Retinal pigment epithelial cell (primary cell): ENCODE measurements at regions not wholly inside any gene's neighbourhood (a gene's known extent, or its start where the extent isn't known, plus 50 kb on each side); places are given as distances from the start of the nearest gene placed in this dataset.
A peak's percentile ranks its signal among the peaks of the same experiment; 100 is the strongest.

Source experiments
- DNase-seq: peaks from one replicate; pipeline ENCODE4 v3.0.0-alpha.2; 2010; ENCODE audit warnings: low read depth
- H3K4me3 ChIP-seq: 2 replicates; pipeline ENCODE4 v1.5.1; 2011; ENCODE audit warnings: mild to moderate bottlenecking, low read length, control low read depth, moderate library complexity
- CTCF ChIP-seq: conservative IDR thresholded peaks from 2 replicates; pipeline ENCODE4 v1.5.1; 2011; ENCODE audit warnings: low read depth, low read length, control low read depth, inconsistent platforms

GRCh38 chr1:177891809-177892208, 78.0 kb downstream of the SEC16B start:
- no peak for TF ChIP-seq CTCF
- no peak overlapping the region for H3K4me3 ChIP-seq
- no peak for DNase-seq

GRCh38 chr1:177890479-177890878, 79.4 kb downstream of the SEC16B start:
- DNase-seq = no peak
- no peak for TF ChIP-seq CTCF
- no peak overlapping the region for H3K4me3 ChIP-seq

GRCh38 chr1:177884479-177885021, 85.3 kb downstream of the SEC16B start:
- DNase-seq = no peak
- H3K4me3 ChIP-seq = no peak overlapping the region
- no peak for TF ChIP-seq CTCF

- H3K4me3 ChIP-seq = no peak overlapping the region
- no peak for TF ChIP-seq CTCF
- DNase-seq = no peak
Measured at GRCh38 chr1:177883581-177883980, 86.3 kb downstream of the SEC16B start.

- no peak overlapping the region for H3K4me3 ChIP-seq
- DNase-seq = no peak
- no peak for TF ChIP-seq CTCF
Measured at GRCh38 chr1:177880339-177880891, 89.4 kb downstream of the SEC16B start.

- TF ChIP-seq CTCF = no peak
- H3K4me3 ChIP-seq = no peak overlapping the region
- DNase-seq = no peak
Measured at GRCh38 chr1:177877086-177877485, 92.8 kb downstream of the SEC16B start.

GRCh38 chr1:177873238-177873637, 96.6 kb downstream of the SEC16B start:
- TF ChIP-seq CTCF = no peak
- DNase-seq = peak; percentile 11
- H3K4me3 ChIP-seq = no peak overlapping the region
